HepG2 (cell line): ENCODE measurements at regions not wholly inside any gene's neighbourhood (a gene's known extent, or its start where the extent isn't known, plus 50 kb on each side); places are given as distances from the start of the nearest gene placed in this dataset.

Experiments
- CTCF ChIP-seq: sonication (generic); formaldehyde crosslinking; IDR thresholded peaks from 2 replicates; pipeline ENCODE4 v1.5.0; 2020; ENCODE audit warnings: mild to moderate bottlenecking, missing genetic modification reagents, moderate library complexity
- ETS1 ChIP-seq: sonication (generic); formaldehyde crosslinking; IDR thresholded peaks from 2 replicates; pipeline ENCODE4 v1.4.0; 2020; ENCODE audit warnings: missing genetic modification reagents
- JUNB ChIP-seq: sonication (generic); formaldehyde crosslinking; IDR thresholded peaks from 2 replicates; pipeline ENCODE4 v1.8.0; 2022; ENCODE audit warnings: missing genetic modification reagents, mild to moderate bottlenecking, borderline replicate concordance
- ZBTB49 ChIP-seq: sonication (generic); formaldehyde crosslinking; IDR thresholded peaks from 2 replicates; pipeline ENCODE4 v1.4.0; 2020; ENCODE audit warnings: missing genetic modification reagents, borderline replicate concordance

- TF ChIP-seq JUNB (CRISPR knock-in tag) (no peak), ZBTB49 (no peak), ETS1 (CRISPR knock-in tag) (no peak), CTCF (CRISPR knock-in tag) (no peak)
Observed at GRCh38 chr14:35174342-35174741, 52.0 kb downstream of the PRORP start.
